Neural progenitor cell (in vitro differentiated cells): ENCODE measurements at regions not wholly inside any gene's neighbourhood (a gene's known extent, or its start where the extent isn't known, plus 50 kb on each side); places are given as distances from the start of the nearest gene placed in this dataset.

Source experiments
- DNase-seq: peaks from one replicate; pipeline ENCODE4 v3.0.0-alpha.2; 2016; ENCODE audit warnings: low spot score
- H2AFZ ChIP-seq: fragments of 200-600 bp; sonication (generic); replicated peaks from 2 replicates; pipeline ENCODE4 v1.6.1; 2016; ENCODE audit warnings: antibody characterized with exemption
- H3F3A ChIP-seq: fragments of 200-600 bp; sonication (generic); 2 replicates; pipeline ENCODE4 v1.6.1; 2016; ENCODE audit warnings: antibody characterized with exemption, low read depth
- H3K27ac ChIP-seq: fragments of 200-600 bp; sonication (generic); 2 replicates; pipeline ENCODE4 v1.5.1; 2016; ENCODE audit warnings: mild to moderate bottlenecking
- H3K27me3 ChIP-seq: fragments of 200-600 bp; sonication (generic); 2 replicates; pipeline ENCODE4 v1.6.1; 2016; ENCODE audit warnings: mild to moderate bottlenecking, moderate library complexity
- H3K36me3 ChIP-seq: fragments of 200-600 bp; sonication (generic); 2 replicates; pipeline ENCODE4 v1.5.1; 2016
- H3K4me1 ChIP-seq: fragments of 200-600 bp; sonication (generic); 2 replicates; pipeline ENCODE4 v1.6.1; 2016; ENCODE audit warnings: mixed run types
- H3K4me2 ChIP-seq: fragments of 200-600 bp; sonication (generic); 2 replicates; pipeline ENCODE4 v1.6.1; 2016
- H3K4me3 ChIP-seq: fragments of 200-600 bp; sonication (generic); 2 replicates; pipeline ENCODE4 v1.5.1; 2016
- H3K79me2 ChIP-seq: fragments of 200-600 bp; sonication (generic); 2 replicates; pipeline ENCODE4 v1.6.1; 2016; ENCODE audit warnings: low read depth
- H3K9ac ChIP-seq: fragments of 200-600 bp; sonication (generic); 2 replicates; pipeline ENCODE4 v1.6.1; 2016
- H3K9me3 ChIP-seq: fragments of 200-600 bp; sonication (generic); 2 replicates; pipeline ENCODE4 v1.5.1; 2016; ENCODE audit warnings: low read depth
- H4K20me1 ChIP-seq: fragments of 200-600 bp; sonication (generic); 2 replicates; pipeline ENCODE4 v1.6.1; 2016; ENCODE audit warnings: low read depth
- H3K27ac Mint-ChIP-seq: 3 replicates; pipeline ENCODE4 v1.8.0; 2021; ENCODE audit warnings: mixed read lengths
- H3K27me3 Mint-ChIP-seq: 2 replicates; pipeline ENCODE4 v1.8.0; 2022; ENCODE audit warnings: low read depth, mild to moderate bottlenecking, inconsistent platforms, moderate library complexity, mixed read lengths; ENCODE audit not compliant: insufficient read depth
- H3K36me3 Mint-ChIP-seq: 3 replicates; pipeline ENCODE4 v1.8.0; 2021; ENCODE audit warnings: mixed read lengths
- H3K4me1 Mint-ChIP-seq: 3 replicates; pipeline ENCODE4 v1.8.0; 2021; ENCODE audit warnings: mixed read lengths
- H3K4me3 Mint-ChIP-seq: 3 replicates; pipeline ENCODE4 v1.8.0; 2021; ENCODE audit warnings: mild to moderate bottlenecking, moderate library complexity, mixed read lengths
- H3K9me3 Mint-ChIP-seq: 3 replicates; pipeline ENCODE4 v1.8.0; 2020; ENCODE audit warnings: mixed read lengths
- CTCF ChIP-seq: fragments of 200-600 bp; sonication (generic); IDR thresholded peaks from 2 replicates; pipeline ENCODE4 v1.5.1; 2017; ENCODE audit warnings: antibody characterized with exemption, mild to moderate bottlenecking
- EZH2 ChIP-seq: fragments of 200-600 bp; sonication (generic); IDR thresholded peaks from 2 replicates; pipeline ENCODE4 v1.6.1; 2017; ENCODE audit warnings: antibody characterized with exemption, mild to moderate bottlenecking, moderate library complexity
- EZH2phosphoT487 ChIP-seq: fragments of 200-600 bp; sonication (generic); IDR thresholded peaks from 2 replicates; pipeline ENCODE4 v1.6.1; 2017; ENCODE audit warnings: antibody characterized with exemption

- H3K4me3 ChIP-seq = no peak overlapping the region
- no peaks in the 10 kb centered on the region for H3K36me3 Mint-ChIP-seq
- H3K79me2 ChIP-seq = no peaks in the 10 kb centered on the region
- H3K27ac ChIP-seq = no peak overlapping the region
- H3K36me3 ChIP-seq = no peaks in the 10 kb centered on the region
- TF ChIP-seq CTCF = no peak
- TF ChIP-seq EZH2phosphoT487 = no peak
- TF ChIP-seq EZH2 = no peak
- H4K20me1 ChIP-seq = no peaks in the 10 kb centered on the region
- no peak for DNase-seq
- peaks cover 2% of the 10 kb centered on the region for H3K9me3 Mint-ChIP-seq
- H3K4me3 Mint-ChIP-seq = no peak overlapping the region
- H3K4me1 Mint-ChIP-seq = no peaks in the 10 kb centered on the region
- no peak overlapping the region for H2AFZ ChIP-seq
- no peaks in the 10 kb centered on the region for H3K9me3 ChIP-seq
- no peaks in the 10 kb centered on the region for H3F3A ChIP-seq
- H3K27me3 Mint-ChIP-seq = peaks cover 3% of the 10 kb centered on the region
- no peak overlapping the region for H3K27ac Mint-ChIP-seq
- H3K9ac ChIP-seq = no peak overlapping the region
- H3K4me1 ChIP-seq = no peaks in the 10 kb centered on the region
- no peaks in the 10 kb centered on the region for H3K27me3 ChIP-seq
- H3K4me2 ChIP-seq = no peak overlapping the region
Measured at GRCh38 chr9:25427898-25428297, 250.3 kb downstream of the TUSC1 start.

- Mint-ChIP-seq H3K36me3 (no peaks in the 10 kb centered on the region), H3K9me3 (peaks cover 2% of the 10 kb centered on the region), H3K4me1 (no peaks in the 10 kb centered on the region), H3K4me3 (no peak overlapping the region), H3K27me3 (peaks cover 3% of the 10 kb centered on the region), H3K27ac (no peak overlapping the region)
- no peaks in the 10 kb centered on the region for H3K4me1 ChIP-seq
- H3K4me2 ChIP-seq = no peak overlapping the region
- H4K20me1 ChIP-seq = no peaks in the 10 kb centered on the region
- no peak for DNase-seq
- no peak overlapping the region for H3K27ac ChIP-seq
- no peak for TF ChIP-seq EZH2
- TF ChIP-seq CTCF = no peak
- no peak for TF ChIP-seq EZH2phosphoT487
- H3K79me2 ChIP-seq = no peaks in the 10 kb centered on the region
- no peaks in the 10 kb centered on the region for H3K36me3 ChIP-seq
- no peak overlapping the region for H2AFZ ChIP-seq
- no peak overlapping the region for H3K9ac ChIP-seq
- H3F3A ChIP-seq = no peaks in the 10 kb centered on the region
- H3K27me3 ChIP-seq = no peaks in the 10 kb centered on the region
- H3K9me3 ChIP-seq = no peaks in the 10 kb centered on the region
- H3K4me3 ChIP-seq = no peak overlapping the region
Measured at GRCh38 chr9:25427290-25427689, 251.0 kb downstream of the TUSC1 start.

GRCh38 chr9:25421560-25421959 is 256.7 kb downstream of the TUSC1 start:
- H3K27ac ChIP-seq = no peak overlapping the region
- H3K27me3 Mint-ChIP-seq = no peaks in the 10 kb centered on the region
- no peak overlapping the region for H3K4me3 ChIP-seq
- no peaks in the 10 kb centered on the region for H3K9me3 ChIP-seq
- no peaks in the 10 kb centered on the region for H3K36me3 Mint-ChIP-seq
- H3K4me1 Mint-ChIP-seq = no peaks in the 10 kb centered on the region
- no peak overlapping the region for H3K27ac Mint-ChIP-seq
- no peaks in the 10 kb centered on the region for H3K79me2 ChIP-seq
- H3K4me1 ChIP-seq = no peaks in the 10 kb centered on the region
- no peak overlapping the region for H3K9ac ChIP-seq
- H3K4me2 ChIP-seq = no peak overlapping the region
- no peaks in the 10 kb centered on the region for H3K27me3 ChIP-seq
- no peaks in the 10 kb centered on the region for H3K36me3 ChIP-seq
- H4K20me1 ChIP-seq = no peaks in the 10 kb centered on the region
- no peaks in the 10 kb centered on the region for H3F3A ChIP-seq
- DNase-seq = no peak
- no peak overlapping the region for H3K4me3 Mint-ChIP-seq
- H3K9me3 Mint-ChIP-seq = no peaks in the 10 kb centered on the region
- TF ChIP-seq CTCF (no peak), EZH2phosphoT487 (no peak), EZH2 (no peak)
- H2AFZ ChIP-seq = no peak overlapping the region

GRCh38 chr9:25418974-25419373 is 259.3 kb downstream of the TUSC1 start:
- Histone ChIP-seq H3K79me2 (no peaks in the 10 kb centered on the region), H2AFZ (no peak overlapping the region), H3K27ac (no peak overlapping the region), H3K4me1 (peaks cover 17% of the 10 kb centered on the region), H3K36me3 (no peaks in the 10 kb centered on the region), H3K9me3 (no peaks in the 10 kb centered on the region), H3K27me3 (no peaks in the 10 kb centered on the region), H3K4me3 (no peak overlapping the region), H4K20me1 (no peaks in the 10 kb centered on the region), H3K9ac (no peak overlapping the region), H3F3A (no peaks in the 10 kb centered on the region), H3K4me2 (no peak overlapping the region)
- H3K4me1 Mint-ChIP-seq = peaks cover 5% of the 10 kb centered on the region
- H3K9me3 Mint-ChIP-seq = no peaks in the 10 kb centered on the region
- DNase-seq = no peak
- H3K36me3 Mint-ChIP-seq = no peaks in the 10 kb centered on the region
- no peaks in the 10 kb centered on the region for H3K27me3 Mint-ChIP-seq
- H3K4me3 Mint-ChIP-seq = no peak overlapping the region
- no peak overlapping the region for H3K27ac Mint-ChIP-seq
- TF ChIP-seq EZH2 (no peak), EZH2phosphoT487 (no peak), CTCF (no peak)
